ENCODE measurements at regions not wholly inside any gene's neighbourhood (a gene's known extent, or its start where the extent isn't known, plus 50 kb on each side); places are given as distances from the start of the nearest gene placed in this dataset.

GRCh38 chr10:125283191-125283835, 123.0 kb upstream of the CTBP2 start:
- TF ChIP-seq CTCF (optimal IDR thresholded peaks at IDR 0.05 in 1 of 3, IDR thresholded peaks at IDR 0.05 in 1 of 3, conservative IDR thresholded peaks at IDR 0.05 in 1 of 3; ENCODE audit: extremely low read depth in 1 of 3, insufficient read depth in 2 of 3, low read length in 3 of 3) (no peak), EZH2 (IDR thresholded peaks at IDR 0.05; ENCODE audit: low read length) (no peak)

All from keratinocyte (primary cell).